ENCODE measurements at regions not wholly inside any gene's neighbourhood (a gene's known extent, or its start where the extent isn't known, plus 50 kb on each side); places are given as distances from the start of the nearest gene placed in this dataset.
A peak's percentile ranks its signal among the peaks of the same experiment; 100 is the strongest.

DNA sequence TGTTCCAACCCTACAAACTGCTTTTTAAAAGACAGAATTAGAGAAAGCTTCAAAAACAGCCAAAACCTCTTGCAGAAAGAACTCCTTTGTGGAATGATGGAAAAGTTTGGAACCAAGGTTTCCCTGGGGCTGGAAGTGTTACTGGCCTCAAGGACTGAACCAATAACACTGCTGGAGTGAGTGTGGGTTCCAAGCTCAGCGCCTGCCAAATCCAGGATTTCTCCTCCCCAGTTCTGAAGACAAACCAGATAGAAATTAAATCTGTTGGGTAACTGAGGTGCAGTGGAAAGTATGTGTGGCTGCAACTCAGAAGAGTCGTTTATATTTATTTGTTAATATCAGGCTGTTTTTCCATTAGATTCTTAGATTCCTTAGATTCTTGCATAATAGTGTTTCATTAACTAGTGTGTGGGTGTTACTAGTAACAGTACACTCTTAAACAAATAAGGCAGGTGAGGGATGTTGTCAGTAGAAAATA lies 66.5 kb upstream of the FNDC3B start:
- TF ChIP-seq, protein P1, sequence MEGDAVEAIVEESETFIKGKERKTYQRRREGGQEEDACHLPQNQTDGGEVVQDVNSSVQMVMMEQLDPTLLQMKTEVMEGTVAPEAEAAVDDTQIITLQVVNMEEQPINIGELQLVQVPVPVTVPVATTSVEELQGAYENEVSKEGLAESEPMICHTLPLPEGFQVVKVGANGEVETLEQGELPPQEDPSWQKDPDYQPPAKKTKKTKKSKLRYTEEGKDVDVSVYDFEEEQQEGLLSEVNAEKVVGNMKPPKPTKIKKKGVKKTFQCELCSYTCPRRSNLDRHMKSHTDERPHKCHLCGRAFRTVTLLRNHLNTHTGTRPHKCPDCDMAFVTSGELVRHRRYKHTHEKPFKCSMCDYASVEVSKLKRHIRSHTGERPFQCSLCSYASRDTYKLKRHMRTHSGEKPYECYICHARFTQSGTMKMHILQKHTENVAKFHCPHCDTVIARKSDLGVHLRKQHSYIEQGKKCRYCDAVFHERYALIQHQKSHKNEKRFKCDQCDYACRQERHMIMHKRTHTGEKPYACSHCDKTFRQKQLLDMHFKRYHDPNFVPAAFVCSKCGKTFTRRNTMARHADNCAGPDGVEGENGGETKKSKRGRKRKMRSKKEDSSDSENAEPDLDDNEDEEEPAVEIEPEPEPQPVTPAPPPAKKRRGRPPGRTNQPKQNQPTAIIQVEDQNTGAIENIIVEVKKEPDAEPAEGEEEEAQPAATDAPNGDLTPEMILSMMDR (IDR thresholded peaks at IDR 0.05; ENCODE audit: low read depth, low read length, missing control alignments) = no peak
- Histone ChIP-seq H3K27ac (no peak overlapping the region), H3K36me3 (replicated peaks) (no peaks in the 10 kb centered on the region), H3K27me3 (replicated peaks) (no peaks in the 10 kb centered on the region), H3K4me3 (ENCODE audit: low read depth, low read length) (no peak overlapping the region)
- in situ Hi-C loops (cut with HindIII; ENCODE audit: low pct_ligation_motif_present, low sequenced_read_pairs) = no loop called here
- DNase-seq = no peak

DNA sequence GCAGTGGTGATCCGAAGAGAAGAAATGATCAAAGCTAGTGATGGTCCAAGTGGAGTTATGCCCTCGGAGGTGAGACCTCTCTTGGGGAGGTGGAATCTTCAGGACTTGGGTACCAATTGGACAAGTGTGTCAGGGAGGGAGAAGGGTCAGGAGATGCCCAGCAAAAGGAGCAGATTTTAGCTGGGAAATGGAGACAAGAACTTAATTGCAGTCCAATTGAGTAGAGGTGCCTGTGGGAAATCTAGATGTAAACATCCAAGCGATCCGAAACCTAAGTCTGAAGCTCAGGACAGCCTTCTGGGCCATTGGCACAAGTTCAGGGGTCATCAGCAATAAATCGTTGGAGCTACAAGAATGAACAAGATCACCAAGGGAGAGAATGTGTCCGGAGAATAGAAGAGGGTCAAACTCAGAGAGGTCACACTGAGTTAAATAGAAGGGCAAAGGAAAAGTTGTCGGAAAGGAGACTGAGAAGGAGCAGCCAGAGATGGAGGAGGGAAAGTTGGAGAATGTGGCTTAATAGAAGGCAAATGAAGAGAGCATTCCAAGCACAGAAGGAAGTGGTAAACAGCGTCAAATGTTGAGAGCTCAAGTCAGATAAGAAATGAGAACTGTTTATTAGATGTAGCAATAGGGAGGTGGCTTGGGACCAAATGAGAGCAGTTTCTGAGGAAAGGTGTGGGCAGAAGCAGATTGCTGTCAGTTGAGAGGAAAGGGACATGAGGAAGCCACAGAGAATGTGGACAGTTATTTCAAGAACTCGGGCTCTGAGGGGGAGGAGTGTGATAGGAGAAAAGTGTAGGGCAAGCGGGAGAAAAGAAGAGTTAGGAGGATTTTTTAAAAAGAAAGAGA lies 64.2 kb upstream of the FNDC3B start:
- peak; percentile 65 for DNase-seq
- Histone ChIP-seq H3K4me3 (ENCODE audit: low read depth, low read length) (no peak overlapping the region), H3K36me3 (replicated peaks) (no peaks in the 10 kb centered on the region), H3K27ac (peak overlapping the region; percentile 21), H3K27me3 (replicated peaks) (no peaks in the 10 kb centered on the region)
- TF ChIP-seq, protein P1 (IDR thresholded peaks at IDR 0.05; ENCODE audit: low read depth, low read length, missing control alignments) = no peak
- in situ Hi-C loops (cut with HindIII; ENCODE audit: low pct_ligation_motif_present, low sequenced_read_pairs) = no loop called here

DNA sequence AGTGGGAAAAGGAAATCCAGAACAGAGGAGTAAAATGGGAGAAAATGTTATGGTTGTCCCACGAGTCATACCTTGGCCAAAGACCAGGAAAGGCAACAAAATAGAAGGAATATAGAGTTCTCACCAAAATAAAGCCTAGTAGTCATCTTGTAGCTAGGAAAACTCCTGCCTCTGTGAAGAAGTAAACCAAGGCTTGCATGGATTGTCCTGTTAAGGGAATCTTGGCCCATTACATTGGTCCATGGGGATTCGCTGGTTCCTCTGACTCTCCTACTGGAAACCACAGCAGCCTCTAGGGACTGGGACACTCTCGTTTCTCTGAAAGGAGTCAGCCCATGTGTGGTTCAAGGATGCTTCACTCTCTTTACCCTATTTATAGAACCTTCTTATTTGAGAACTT lies 62.9 kb upstream of the FNDC3B start:
- no peak overlapping the region for H3K27ac ChIP-seq
- no peak overlapping the region for H3K4me3 ChIP-seq (ENCODE audit: low read depth, low read length)
- H3K27me3 ChIP-seq (replicated peaks) = no peaks in the 10 kb centered on the region
- TF ChIP-seq, protein P1 (IDR thresholded peaks at IDR 0.05; ENCODE audit: low read depth, low read length, missing control alignments) = no peak
- H3K36me3 ChIP-seq (replicated peaks) = no peaks in the 10 kb centered on the region
- in situ Hi-C loops (cut with HindIII; ENCODE audit: low pct_ligation_motif_present, low sequenced_read_pairs) = no loop called here
- DNase-seq = peak; percentile 27

DNA sequence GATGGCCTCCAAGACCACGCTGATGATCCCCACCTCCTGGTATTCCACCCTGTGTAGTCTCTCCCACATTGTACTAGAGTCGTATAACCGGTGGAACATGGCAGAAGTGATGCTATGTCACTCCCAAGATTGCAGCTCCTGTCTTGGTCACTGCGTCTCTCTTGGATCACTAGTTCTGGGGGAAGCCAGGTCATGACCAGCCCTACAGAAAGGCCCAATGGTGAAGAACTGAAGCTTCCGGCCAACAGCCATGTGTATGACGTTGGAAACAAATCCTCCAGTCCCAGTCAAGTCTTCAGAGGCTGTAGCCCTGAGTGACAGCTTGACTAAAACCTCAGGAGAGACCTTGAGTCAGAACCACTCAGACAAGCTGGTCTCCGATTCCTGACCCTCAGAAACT lies 61.9 kb upstream of the FNDC3B start:
- no peak overlapping the region for H3K27ac ChIP-seq
- H3K4me3 ChIP-seq (ENCODE audit: low read depth, low read length) = no peak overlapping the region
- TF ChIP-seq, protein P1 (IDR thresholded peaks at IDR 0.05; ENCODE audit: low read depth, low read length, missing control alignments) = no peak
- in situ Hi-C loops (cut with HindIII; ENCODE audit: low pct_ligation_motif_present, low sequenced_read_pairs) = no loop called here
- H3K27me3 ChIP-seq (replicated peaks) = no peaks in the 10 kb centered on the region
- DNase-seq = no peak
- H3K36me3 ChIP-seq (replicated peaks) = no peaks in the 10 kb centered on the region

DNA sequence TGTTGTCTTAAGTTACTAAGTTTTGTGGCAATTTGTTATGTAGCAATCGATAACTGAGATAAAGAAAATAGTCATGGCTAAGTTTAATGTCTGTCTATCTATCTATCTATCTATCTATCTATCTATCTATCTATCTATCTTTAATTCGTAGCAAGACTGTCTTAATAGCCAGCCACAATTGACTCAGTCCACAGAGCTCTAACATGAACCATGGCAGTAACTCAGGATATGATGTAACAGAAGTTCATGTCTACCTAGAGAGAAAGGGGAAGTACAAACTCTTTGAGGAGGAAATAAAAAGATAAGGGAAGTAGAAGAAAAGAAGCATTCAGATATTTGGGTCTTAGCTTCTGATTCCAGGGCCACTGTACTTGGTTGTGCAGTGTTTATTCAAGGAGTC lies 61.5 kb upstream of the FNDC3B start:
- Histone ChIP-seq H3K27ac (no peak overlapping the region), H3K36me3 (replicated peaks) (no peaks in the 10 kb centered on the region), H3K4me3 (ENCODE audit: low read depth, low read length) (no peak overlapping the region), H3K27me3 (replicated peaks) (no peaks in the 10 kb centered on the region)
- in situ Hi-C loops (cut with HindIII; ENCODE audit: low pct_ligation_motif_present, low sequenced_read_pairs) = no loop called here
- TF ChIP-seq, protein P1 (IDR thresholded peaks at IDR 0.05; ENCODE audit: low read depth, low read length, missing control alignments) = no peak
- DNase-seq = no peak

Measured in brain microvascular endothelial cell (primary cell).